ENCODE measurements at regions not wholly inside any gene's neighbourhood (a gene's known extent, or its start where the extent isn't known, plus 50 kb on each side); places are given as distances from the start of the nearest gene placed in this dataset.

GRCh38 chr6:128586095-128586494, 65.7 kb upstream of the PTPRK start:
- no peak for TF ChIP-seq CTCF (IDR thresholded peaks at IDR 0.05)
- TF ChIP-seq POLR2A (IDR thresholded peaks at IDR 0.05): no peak

Data from thyroid gland (tissue), 4 donors.